Caco-2 (cell line): ENCODE measurements at regions not wholly inside any gene's neighbourhood (a gene's known extent, or its start where the extent isn't known, plus 50 kb on each side); places are given as distances from the start of the nearest gene placed in this dataset.

Source experiments
- BruUV-seq: library from RNA; stranded (reverse); fragments of 400-500 nt; replicated peaks from 2 replicates; lab custom pipeline; 2021; lab: Mats Ljungman, UMichigan
- CTCF ChIA-PET: fragments of 300-600 bp; sonication (Branson Sonifier 250); formaldehyde crosslinking; loops from one replicate; lab custom pipeline; 2022; ENCODE audit warnings: antibody characterized with exemption; lab: Charles Lee
- POLR2A ChIA-PET: fragments of 300-600 bp; sonication (Branson Sonifier 250); formaldehyde crosslinking; loops from one replicate; lab custom pipeline; 2022; ENCODE audit warnings: antibody characterized with exemption; lab: Charles Lee
- DNase-seq, 2 experiments: peaks; one replicate each; pipeline versions ENCODE4 v3.0.0 to v3.0.0-alpha.2; 2020 to 2022
- H3K27me3 ChIP-seq: replicated peaks from 2 replicates; pipeline ENCODE4 v1.6.0; 2011; ENCODE audit warnings: low read length; ENCODE audit not compliant: control insufficient read depth, insufficient read depth
- H3K36me3 ChIP-seq: 2 replicates; pipeline ENCODE4 v1.5.1; 2011; ENCODE audit warnings: low read length; ENCODE audit not compliant: control insufficient read depth, insufficient read depth
- H3K4me1 ChIP-seq: fragments of 250-450 bp; sonication (Bioruptor Pico); 2 replicates; pipeline ENCODE4 v1.5.1; 2020; ENCODE audit warnings: mild to moderate bottlenecking
- H3K4me3 ChIP-seq: 2 replicates; pipeline ENCODE4 v1.5.1; 2011; ENCODE audit warnings: low read depth, mild to moderate bottlenecking, control low read depth, low read length
- H3K9me3 ChIP-seq: fragments of 250-450 bp; sonication (Bioruptor Pico); 2 replicates; pipeline ENCODE4 v1.5.1; 2020; ENCODE audit warnings: mild to moderate bottlenecking, moderate library complexity
- H3K27ac Mint-ChIP-seq: one replicate; pipeline ENCODE4 v1.8.0; 2022; ENCODE audit warnings: mixed read lengths; ENCODE audit not compliant: unreplicated experiment
- H3K27me3 Mint-ChIP-seq: one replicate; pipeline ENCODE4 v1.8.0; 2022; ENCODE audit warnings: mixed read lengths; ENCODE audit not compliant: insufficient read depth, unreplicated experiment
- H3K36me3 Mint-ChIP-seq: one replicate; pipeline ENCODE4 v1.8.0; 2022; ENCODE audit warnings: mild to moderate bottlenecking, mixed read lengths; ENCODE audit not compliant: insufficient read depth, unreplicated experiment
- H3K4me1 Mint-ChIP-seq: one replicate; pipeline ENCODE4 v1.8.0; 2022; ENCODE audit warnings: low read depth, mixed read lengths; ENCODE audit not compliant: unreplicated experiment
- H3K4me3 Mint-ChIP-seq: one replicate; pipeline ENCODE4 v1.8.0; 2022; ENCODE audit warnings: mild to moderate bottlenecking, moderate library complexity, mixed read lengths; ENCODE audit not compliant: unreplicated experiment
- H3K9me3 Mint-ChIP-seq: one replicate; pipeline ENCODE4 v1.8.0; 2022; ENCODE audit warnings: mixed read lengths; ENCODE audit not compliant: unreplicated experiment
- intact Hi-C: fragments of 100-400 bp; cut with micrococcal nuclease; formaldehyde crosslinking; loops from one replicate; pipeline ENCODE4 v1.10.0; 2022; ENCODE audit not compliant: unreplicated experiment
- TF ChIP-seq, protein P1 (sequence below), 2 experiments: fragments of 200-600 bp in 1 of 2; IDR thresholded peaks; 1 replicate in 1 of 2; 2 replicates in 1 of 2; pipeline versions ENCODE4 v1.5.1 to v1.8.0; 2011 to 2022; ENCODE audit warnings: antibody characterized with exemption in 1 of 2, control low read depth in 1 of 2, inconsistent platforms in 1 of 2, low read depth in 1 of 2, low read length in 1 of 2, mild to moderate bottlenecking in 1 of 2, moderate library complexity in 1 of 2; ENCODE audit not compliant: insufficient read depth in 1 of 2, severe bottlenecking in 1 of 2, unreplicated experiment in 1 of 2

DNA sequence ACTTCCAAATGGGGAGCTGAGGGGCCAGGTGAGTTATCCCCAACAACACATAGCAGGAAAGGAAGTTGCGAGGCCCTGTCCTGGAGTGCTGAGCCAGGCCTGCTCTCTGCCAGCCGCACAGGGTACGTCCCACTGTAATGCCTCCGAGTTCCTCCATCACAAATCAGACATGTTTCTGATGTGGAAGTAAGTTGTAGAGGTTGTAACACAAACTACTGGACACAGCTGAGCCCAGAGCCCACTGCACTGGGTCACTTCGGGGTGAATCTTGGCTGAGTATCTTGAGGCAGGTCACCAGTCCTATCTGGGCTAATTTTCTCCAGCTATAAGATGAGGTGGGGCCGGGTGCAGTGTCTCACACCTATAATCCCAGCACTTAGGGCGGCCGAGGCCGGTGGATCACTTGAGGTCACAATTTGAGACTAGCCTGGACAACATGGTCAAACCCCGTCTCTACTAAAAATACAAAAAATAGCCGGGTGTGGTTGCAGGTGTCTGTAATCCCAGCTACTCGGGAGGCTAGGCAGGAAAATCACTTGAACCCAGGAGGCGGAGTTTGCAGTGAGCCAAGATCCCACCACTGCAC is 100.8 kb upstream of the CDH5 start:
- Mint-ChIP-seq H3K36me3 (no peaks in the 10 kb centered on the region), H3K4me3 (no peak overlapping the region), H3K4me1 (no peaks in the 10 kb centered on the region), H3K27ac (no peak overlapping the region), H3K27me3 (no peaks in the 10 kb centered on the region), H3K9me3 (no peaks in the 10 kb centered on the region)
- no TSS peak for BruUV-seq
- CTCF ChIA-PET, result no interaction called here
- H3K4me1 ChIP-seq, result peaks cover 24% of the 10 kb centered on the region
- no peaks in the 10 kb centered on the region for H3K27me3 ChIP-seq
- intact Hi-C loops, result no loop called here
- no peak for DNase-seq
- H3K36me3 ChIP-seq, result no peaks in the 10 kb centered on the region
- no peak overlapping the region for H3K4me3 ChIP-seq
- POLR2A ChIA-PET, result no interaction called here
- TF ChIP-seq, protein P1, sequence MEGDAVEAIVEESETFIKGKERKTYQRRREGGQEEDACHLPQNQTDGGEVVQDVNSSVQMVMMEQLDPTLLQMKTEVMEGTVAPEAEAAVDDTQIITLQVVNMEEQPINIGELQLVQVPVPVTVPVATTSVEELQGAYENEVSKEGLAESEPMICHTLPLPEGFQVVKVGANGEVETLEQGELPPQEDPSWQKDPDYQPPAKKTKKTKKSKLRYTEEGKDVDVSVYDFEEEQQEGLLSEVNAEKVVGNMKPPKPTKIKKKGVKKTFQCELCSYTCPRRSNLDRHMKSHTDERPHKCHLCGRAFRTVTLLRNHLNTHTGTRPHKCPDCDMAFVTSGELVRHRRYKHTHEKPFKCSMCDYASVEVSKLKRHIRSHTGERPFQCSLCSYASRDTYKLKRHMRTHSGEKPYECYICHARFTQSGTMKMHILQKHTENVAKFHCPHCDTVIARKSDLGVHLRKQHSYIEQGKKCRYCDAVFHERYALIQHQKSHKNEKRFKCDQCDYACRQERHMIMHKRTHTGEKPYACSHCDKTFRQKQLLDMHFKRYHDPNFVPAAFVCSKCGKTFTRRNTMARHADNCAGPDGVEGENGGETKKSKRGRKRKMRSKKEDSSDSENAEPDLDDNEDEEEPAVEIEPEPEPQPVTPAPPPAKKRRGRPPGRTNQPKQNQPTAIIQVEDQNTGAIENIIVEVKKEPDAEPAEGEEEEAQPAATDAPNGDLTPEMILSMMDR (IDR thresholded peaks at IDR 0.05; ENCODE audit: insufficient read depth in 1 of 2, low read depth in 1 of 2, low read length in 1 of 2, severe bottlenecking in 1 of 2, unreplicated experiment in 1 of 2), result no peak
- H3K9me3 ChIP-seq, result no peaks in the 10 kb centered on the region

DNA sequence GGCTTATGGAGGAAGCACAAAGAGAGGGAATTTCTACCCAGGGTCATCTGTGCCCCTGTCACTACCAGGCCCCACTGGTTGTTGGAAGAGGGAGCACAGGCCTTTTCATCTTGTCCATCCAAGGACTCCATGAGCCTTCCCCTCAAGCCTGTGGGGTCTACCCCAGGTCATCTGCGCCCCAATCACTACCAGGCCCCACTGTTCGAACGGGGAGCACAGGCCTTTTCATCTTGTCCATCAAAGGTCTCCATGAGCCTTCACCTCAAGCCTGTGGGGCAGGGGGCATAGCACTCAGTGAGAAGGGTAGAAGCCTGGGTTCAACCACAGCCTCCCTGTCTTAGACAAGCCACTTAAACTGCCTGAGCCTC is 101.5 kb upstream of the CDH5 start:
- intact Hi-C loops, result no loop called here
- Mint-ChIP-seq H3K9me3 (no peaks in the 10 kb centered on the region), H3K4me3 (no peak overlapping the region), H3K36me3 (no peaks in the 10 kb centered on the region), H3K4me1 (no peaks in the 10 kb centered on the region), H3K27ac (no peak overlapping the region), H3K27me3 (no peaks in the 10 kb centered on the region)
- Histone ChIP-seq H3K4me3 (no peak overlapping the region), H3K27me3 (no peaks in the 10 kb centered on the region), H3K9me3 (no peaks in the 10 kb centered on the region), H3K36me3 (no peaks in the 10 kb centered on the region), H3K4me1 (peaks cover 18% of the 10 kb centered on the region)
- ChIA-PET POLR2A (no interaction called here), CTCF (no interaction called here)
- no peak for DNase-seq
- TF ChIP-seq, protein P1 (IDR thresholded peaks at IDR 0.05; ENCODE audit: insufficient read depth in 1 of 2, low read depth in 1 of 2, low read length in 1 of 2, severe bottlenecking in 1 of 2, unreplicated experiment in 1 of 2), result no peak
- no TSS peak for BruUV-seq

DNA sequence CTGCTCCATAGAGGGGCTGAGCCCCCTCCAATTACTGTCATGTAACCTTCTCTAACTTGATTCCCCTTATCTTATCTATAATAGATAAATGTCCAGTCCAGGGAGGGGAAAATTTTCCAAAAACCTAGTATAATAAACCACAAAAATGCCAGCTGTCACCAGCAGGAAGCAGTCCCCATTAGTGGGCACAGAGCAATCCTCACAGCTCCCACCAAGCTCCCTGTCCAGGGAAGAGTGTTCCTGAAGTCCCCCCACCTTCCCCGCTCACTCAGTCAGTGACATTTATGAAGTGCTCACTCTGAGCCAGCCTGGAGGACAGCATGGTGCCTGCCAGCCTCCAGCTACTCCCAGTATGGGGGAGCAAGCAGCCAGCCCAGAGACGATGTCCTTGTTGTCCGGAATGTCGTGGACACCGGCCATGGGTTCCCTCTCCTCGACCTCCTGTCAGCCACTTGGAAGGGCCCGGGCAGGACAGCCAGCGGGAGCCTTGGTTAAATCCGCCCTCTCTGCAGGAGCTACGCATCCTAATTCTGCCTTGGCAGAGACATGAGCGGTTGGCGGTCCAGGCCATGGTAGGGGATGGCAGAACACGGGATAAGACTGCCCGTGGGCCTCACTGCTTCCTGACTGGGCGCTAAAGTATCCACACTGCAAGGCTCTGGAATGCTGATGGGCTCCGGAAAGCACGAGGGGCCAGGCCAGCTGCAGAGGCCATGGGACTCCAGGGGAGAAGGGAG is 102.0 kb upstream of the CDH5 start:
- ChIA-PET CTCF (no interaction called here), POLR2A (interaction anchor here (0.6 kb wide), 1 partner anchor 566 kb away, joined by 5 read pairs; the partner anchor contains the start of gene NAE1)
- Mint-ChIP-seq H3K4me3 (no peak overlapping the region), H3K27me3 (no peaks in the 10 kb centered on the region), H3K9me3 (no peaks in the 10 kb centered on the region), H3K4me1 (no peaks in the 10 kb centered on the region), H3K27ac (no peak overlapping the region), H3K36me3 (no peaks in the 10 kb centered on the region)
- TF ChIP-seq, protein P1 (IDR thresholded peaks at IDR 0.05; ENCODE audit: insufficient read depth in 1 of 2, low read depth in 1 of 2, low read length in 1 of 2, severe bottlenecking in 1 of 2, unreplicated experiment in 1 of 2), result no peak
- H3K4me1 ChIP-seq, result peaks cover 18% of the 10 kb centered on the region
- H3K27me3 ChIP-seq, result no peaks in the 10 kb centered on the region
- no peak for DNase-seq
- intact Hi-C loops, result no loop called here
- no TSS peak for BruUV-seq
- no peaks in the 10 kb centered on the region for H3K36me3 ChIP-seq
- H3K9me3 ChIP-seq, result no peaks in the 10 kb centered on the region
- H3K4me3 ChIP-seq, result no peak overlapping the region
